ENCODE measurements at regions not wholly inside any gene's neighbourhood (a gene's known extent, or its start where the extent isn't known, plus 50 kb on each side); places are given as distances from the start of the nearest gene placed in this dataset.

GRCh38 chr20:20887593-20888265 is 175.3 kb upstream of the RALGAPA2 start:
- DNase-seq (ENCODE audit: low read depth in 3 of 3): no peak

DNA sequence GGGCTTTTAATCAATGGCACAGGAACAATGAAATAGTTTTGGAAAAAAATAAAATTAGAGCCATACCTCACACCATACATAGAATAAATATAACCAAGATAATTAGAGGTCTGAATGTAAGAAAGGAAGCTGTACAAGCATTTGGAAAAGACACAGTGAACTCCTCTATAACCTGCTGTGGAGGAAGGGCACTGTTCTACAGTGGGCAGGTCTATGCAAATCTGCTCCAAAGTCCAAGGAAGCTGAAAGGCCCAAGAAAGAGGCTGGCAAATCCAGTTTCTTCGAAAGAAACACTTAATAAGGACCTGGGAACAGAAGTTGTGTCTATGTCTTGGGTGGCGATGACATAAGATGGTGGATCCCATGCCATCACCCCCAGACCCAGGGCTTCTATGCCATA is 169.4 kb upstream of the RALGAPA2 start:
- no peak for DNase-seq (ENCODE audit: low read depth in 3 of 3)

DNA sequence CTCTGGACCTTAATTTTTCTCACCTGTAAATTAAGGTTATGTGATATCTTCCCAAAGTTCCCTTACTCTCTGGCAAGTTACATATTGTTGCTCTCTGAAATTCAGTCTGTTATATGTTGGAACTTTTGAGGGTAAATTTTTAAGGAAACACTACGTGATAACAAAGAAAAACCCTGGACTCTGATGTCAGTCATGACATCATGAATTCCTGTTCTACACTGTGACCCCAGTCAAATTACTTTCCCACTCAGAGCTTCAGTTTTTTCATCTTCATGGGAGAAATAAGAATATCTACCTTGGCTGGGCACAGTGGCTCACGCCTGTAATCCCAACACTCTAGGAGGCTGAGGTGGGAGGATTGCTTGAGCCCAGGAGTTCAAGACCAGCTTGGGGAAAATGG is 164.6 kb upstream of the RALGAPA2 start:
- DNase-seq (ENCODE audit: low read depth in 3 of 3): no peak

DNA sequence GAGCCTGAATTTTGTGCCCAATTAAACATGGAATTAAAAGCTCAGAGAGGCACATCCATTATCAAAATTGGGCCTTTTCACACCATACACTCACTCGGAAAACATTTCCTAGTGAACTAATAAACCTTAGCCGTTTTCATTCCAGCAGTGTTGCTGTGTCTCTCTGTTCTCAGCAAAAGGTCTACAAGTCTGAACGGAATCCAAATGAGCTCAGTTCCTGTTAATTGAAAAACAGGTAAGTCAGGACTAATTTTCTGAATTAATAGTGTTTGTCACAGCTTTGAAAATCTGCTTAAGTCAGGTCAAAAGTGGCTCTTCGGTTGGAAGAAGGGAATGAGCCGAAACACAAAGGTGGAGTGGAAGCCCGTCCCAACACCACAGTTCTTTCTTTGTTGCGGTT is 163.3 kb upstream of the RALGAPA2 start:
- DNase-seq (ENCODE audit: low read depth in 3 of 3): no peak

DNA sequence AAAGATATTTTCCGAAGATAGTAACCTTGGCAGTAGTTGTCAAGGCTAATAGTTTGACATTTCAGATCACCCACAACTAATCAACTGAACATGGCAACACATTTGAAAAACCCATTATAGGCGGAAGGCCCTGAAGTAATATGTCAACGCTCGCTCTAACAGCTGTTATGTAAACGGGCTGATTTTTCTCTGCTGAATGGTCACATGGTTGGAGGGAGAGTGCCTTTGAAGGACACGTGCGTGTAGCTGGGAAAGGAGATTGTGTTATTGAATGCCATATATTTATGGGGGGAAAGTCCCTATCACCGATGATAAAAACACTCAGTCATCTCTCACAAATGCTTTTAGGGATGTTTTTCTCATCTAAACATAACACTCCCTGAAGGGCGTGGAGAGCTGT is 160.0 kb upstream of the RALGAPA2 start:
- no peak for DNase-seq (ENCODE audit: low read depth in 3 of 3)

GRCh38 chr20:20869161-20869775 is 156.8 kb upstream of the RALGAPA2 start:
- no peak for DNase-seq (ENCODE audit: low read depth in 3 of 3)

DNA sequence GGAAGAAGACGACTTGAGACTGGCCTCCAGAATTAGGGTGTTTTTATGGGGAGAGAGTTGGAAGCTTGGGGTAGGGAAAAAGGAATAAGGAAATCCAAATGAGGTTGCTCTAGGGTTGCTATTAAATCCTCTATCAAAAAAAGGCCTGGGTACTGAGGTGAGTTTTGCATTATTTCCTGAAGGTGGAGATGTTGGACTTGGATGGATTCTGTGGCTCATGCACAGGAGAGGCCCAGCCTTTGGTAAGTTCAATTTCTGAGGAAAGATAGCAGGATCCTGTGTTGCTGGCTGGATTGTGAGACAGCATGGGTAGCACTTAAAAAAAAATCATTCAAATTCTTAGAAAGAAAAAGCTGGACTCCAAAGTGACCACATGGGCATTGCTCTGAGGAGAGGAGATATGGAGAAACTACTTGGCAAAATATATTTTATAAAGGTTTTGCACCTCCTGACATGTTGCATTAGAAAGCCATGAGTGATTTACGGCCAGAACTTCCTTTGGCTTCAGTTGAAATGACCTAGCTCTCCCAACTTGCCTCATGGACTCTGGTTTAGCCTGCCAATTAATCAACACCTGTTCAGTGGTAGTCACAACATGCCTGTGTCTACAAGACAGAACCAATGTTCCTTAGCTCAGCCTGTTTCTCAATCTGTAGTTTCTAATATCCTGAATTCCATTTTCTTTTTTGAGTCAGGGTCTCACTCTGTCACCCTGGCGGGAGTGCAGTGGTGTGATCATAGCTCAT is 152.1 kb upstream of the RALGAPA2 start:
- DNase-seq (ENCODE audit: low read depth in 3 of 3): no peak

GRCh38 chr20:20860078-20860806 is 147.8 kb upstream of the RALGAPA2 start:
- peak; percentile 69 to 86 (median 77) for DNase-seq (ENCODE audit: low read depth in 3 of 3)

GRCh38 chr20:20859510-20859909 is 147.1 kb upstream of the RALGAPA2 start:
- DNase-seq (ENCODE audit: low read depth in 3 of 3): no peak

- DNase-seq (ENCODE audit: low read depth in 3 of 3): no peak
Measured at GRCh38 chr20:20856956-20857355, 144.5 kb upstream of the RALGAPA2 start.

DNA sequence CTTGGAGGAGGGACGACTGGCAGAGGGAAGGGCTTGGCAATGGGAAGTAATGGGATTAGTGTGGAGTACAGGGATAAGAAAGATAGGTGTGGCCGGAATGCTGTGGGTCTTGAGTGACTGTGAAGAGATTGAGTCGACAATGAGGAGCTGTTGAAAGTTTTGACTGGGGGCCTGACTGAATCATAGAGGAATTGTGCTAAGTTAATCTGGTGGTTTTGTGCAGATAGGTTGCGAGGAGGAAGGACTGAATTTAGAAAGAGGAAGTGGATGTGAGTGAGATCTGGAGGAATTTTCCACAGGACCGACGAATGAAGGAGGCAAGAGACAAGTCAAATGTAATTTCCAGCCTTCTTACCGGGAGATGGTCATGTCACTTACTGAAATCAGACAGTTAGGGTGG is 143.9 kb upstream of the RALGAPA2 start:
- no peak for DNase-seq (ENCODE audit: low read depth in 3 of 3)

DNA sequence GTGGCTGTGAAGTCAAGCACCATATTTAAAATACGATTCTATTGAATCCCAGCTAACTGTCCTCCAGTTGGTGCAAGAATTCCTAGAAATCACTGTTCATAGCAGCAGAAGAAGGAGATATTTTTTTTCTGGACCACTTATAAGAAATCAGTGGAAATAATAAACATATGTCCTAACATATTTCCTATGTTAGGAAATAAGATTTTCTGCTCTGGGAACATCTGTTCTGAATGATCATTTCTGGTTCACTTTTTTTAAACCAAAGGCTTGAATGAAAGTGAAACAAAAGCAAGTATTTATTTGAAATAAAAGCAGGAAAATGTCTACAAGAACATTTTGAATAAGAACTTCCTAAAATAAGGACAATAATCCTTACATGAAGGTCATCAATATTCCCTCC is 138.9 kb upstream of the RALGAPA2 start:
- no peak for DNase-seq (ENCODE audit: low read depth in 3 of 3)

DNA sequence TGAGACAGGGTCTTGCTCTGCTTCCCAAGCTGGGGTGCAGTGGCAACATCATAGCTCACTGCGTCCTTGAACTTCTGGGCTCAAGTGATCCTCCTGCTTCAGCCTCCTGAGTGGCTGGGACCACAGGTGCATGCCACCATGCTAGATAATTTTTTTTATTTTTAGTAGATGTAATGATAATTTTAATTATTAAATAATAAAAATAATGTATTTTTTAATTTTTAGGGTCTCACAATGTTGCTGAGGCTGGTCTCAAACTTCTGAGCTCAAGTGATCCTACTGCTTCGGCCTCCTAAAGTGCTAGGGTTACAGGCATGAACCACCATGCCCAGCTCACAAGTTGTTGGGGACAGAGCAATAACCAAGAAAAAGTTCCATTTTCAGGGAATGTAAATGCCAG is 138.0 kb upstream of the RALGAPA2 start:
- no peak for DNase-seq (ENCODE audit: low read depth in 3 of 3)

DNA sequence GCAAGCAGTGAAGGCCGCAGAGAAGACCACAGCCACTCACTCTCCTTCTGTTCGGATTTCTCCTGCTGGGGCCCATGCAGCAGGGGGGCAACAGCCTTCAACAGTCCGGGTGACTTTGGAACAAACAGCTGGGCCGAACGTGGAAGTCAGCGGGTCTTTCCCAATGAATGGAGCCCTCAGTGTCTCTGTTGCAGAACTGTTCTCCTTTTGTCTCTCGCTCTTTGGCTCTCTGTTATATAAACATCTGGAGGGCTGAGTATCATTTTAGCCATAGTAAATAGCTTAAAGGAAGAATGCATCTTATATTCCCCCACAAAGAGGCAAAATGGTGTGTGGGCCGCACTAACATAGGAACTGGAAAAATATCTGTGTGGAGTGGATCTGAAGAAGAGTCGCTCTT is 136.7 kb upstream of the RALGAPA2 start:
- no peak for DNase-seq (ENCODE audit: low read depth in 3 of 3)

- no peak for DNase-seq (ENCODE audit: low read depth in 3 of 3)
Measured at GRCh38 chr20:20847814-20848213, 135.4 kb upstream of the RALGAPA2 start.

GRCh38 chr20:20843982-20844381 is 131.5 kb upstream of the RALGAPA2 start:
- no peak for DNase-seq (ENCODE audit: low read depth in 3 of 3)

- no peak for DNase-seq (ENCODE audit: low read depth in 3 of 3)
Measured at GRCh38 chr20:20839771-20840170, 127.3 kb upstream of the RALGAPA2 start.

DNA sequence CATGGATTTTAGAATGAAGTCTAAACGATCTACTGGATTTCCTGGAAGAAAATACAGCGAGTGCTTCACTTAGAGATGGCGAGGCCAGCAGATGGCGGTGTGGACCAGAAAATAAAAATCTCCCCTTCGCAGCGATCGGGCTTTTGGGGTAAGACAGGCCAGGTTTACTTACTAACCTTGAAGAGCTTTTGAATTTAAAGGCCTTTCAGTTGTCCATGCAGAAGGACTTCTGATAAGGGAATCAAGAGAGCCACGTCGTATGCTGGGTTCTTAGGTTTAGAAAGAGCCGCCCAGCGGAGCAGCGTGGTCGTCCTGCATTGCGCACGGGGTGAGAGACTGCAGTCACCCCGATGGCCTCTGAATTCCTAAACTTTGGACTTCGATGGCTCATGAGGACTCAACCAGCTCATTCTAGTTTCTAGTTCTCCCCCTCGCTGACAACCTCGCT is 125.2 kb upstream of the RALGAPA2 start:
- peak in 2 of 3 experiments; percentile 16 to 40 for DNase-seq (ENCODE audit: low read depth in 3 of 3)

GRCh38 chr20:20836836-20837235 is 124.4 kb upstream of the RALGAPA2 start:
- DNase-seq (ENCODE audit: low read depth in 3 of 3): no peak

GRCh38 chr20:20835897-20836296 is 123.5 kb upstream of the RALGAPA2 start:
- DNase-seq (ENCODE audit: low read depth in 3 of 3): no peak

DNA sequence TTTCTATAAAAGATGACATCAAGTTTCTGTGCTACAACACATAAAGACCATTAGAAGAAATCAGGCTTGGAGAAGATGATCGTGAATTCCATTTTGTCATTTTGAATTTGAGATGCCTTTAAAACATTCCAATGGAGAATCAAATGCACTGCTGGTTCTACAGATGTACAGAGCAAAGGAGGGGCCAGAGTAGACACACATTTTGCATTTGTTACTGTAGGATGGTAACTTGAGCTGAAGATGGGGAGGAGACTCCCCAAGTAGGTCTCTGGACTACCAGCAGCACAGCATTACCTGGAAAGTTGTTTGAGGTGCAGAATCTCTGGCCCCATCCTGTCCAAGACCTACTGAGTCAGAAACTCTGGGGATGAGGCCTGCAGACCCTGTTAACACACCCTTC is 121.6 kb upstream of the RALGAPA2 start:
- DNase-seq (ENCODE audit: low read depth in 3 of 3): no peak

DNA sequence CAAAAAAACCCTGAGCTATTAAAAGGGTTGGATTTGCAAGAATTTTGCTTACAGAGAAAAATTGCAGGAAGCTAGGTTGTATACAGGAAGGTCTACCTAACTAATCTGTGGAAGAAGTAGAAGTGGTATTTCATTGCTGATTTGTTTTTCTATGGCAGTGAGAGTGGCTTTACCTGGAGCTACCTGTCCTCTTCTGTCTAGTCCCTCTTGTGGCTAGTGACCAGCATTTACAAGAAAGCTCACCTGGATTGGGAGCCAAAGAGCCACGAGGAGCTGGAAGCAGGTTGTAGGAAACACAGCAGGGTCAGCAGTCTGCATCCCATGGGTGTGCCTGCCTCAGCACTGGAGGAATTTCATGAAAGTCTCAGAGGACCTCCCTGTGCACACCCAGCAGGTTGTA is 120.3 kb upstream of the RALGAPA2 start:
- DNase-seq (ENCODE audit: low read depth in 3 of 3): no peak
